ENCODE measurements at regions not wholly inside any gene's neighbourhood (a gene's known extent, or its start where the extent isn't known, plus 50 kb on each side); places are given as distances from the start of the nearest gene placed in this dataset.

GRCh38 chr6:67190733-67191132 is 1444.3 kb upstream of the ADGRB3 start:
- no peak for TF ChIP-seq POLR2AphosphoS5 (IDR thresholded peaks at IDR 0.05)
- no peak for TF ChIP-seq CTCF (IDR thresholded peaks at IDR 0.05)

Data from prostate gland (tissue), 2 donors.